ENCODE measurements at regions not wholly inside any gene's neighbourhood (a gene's known extent, or its start where the extent isn't known, plus 50 kb on each side); places are given as distances from the start of the nearest gene placed in this dataset.

- Histone ChIP-seq H3K9me3 (no peaks in the 10 kb centered on the region), H3K27me3 (replicated peaks in 1 of 7) (peaks cover 0 to 17% (median 0%) of the 10 kb centered on the region in 7 donors), H3K4me1 (no peaks in the 10 kb centered on the region), H3K36me3 (no peaks in the 10 kb centered on the region), H3K4me3 (no peak overlapping the region), H3K27ac (no peak overlapping the region)
- intact Hi-C loops (cut with DNase I; ENCODE audit: low total_unique reads) = no loop called here
- DNase-seq = no peak
- TF ChIP-seq POLR2AphosphoS5 (IDR thresholded peaks at IDR 0.05) (no peak), CTCF (IDR thresholded peaks at IDR 0.05 in 8 of 11, conservative IDR thresholded peaks at IDR 0.05 in 3 of 11) (no peak), POLR2A (IDR thresholded peaks at IDR 0.05) (no peak)
- WGBS, 5 donors = 77 to 92% (median 85%) methylated on average over 2 to 9 of the region's 9 CpGs
These were observed 245.4 kb downstream of the ANKRD60 start for GRCh38 chr20:57983082-57983481.

GRCh38 chr20:57980506-57980905 lies 247.9 kb downstream of the ANKRD60 start:
- Histone ChIP-seq H3K9me3 (no peaks in the 10 kb centered on the region), H3K36me3 (no peaks in the 10 kb centered on the region), H3K27me3 (replicated peaks in 1 of 7) (peaks cover 0 to 6% (median 0%) of the 10 kb centered on the region in 7 donors), H3K4me3 (no peak overlapping the region), H3K27ac (no peak overlapping the region), H3K4me1 (no peaks in the 10 kb centered on the region)
- no peak for DNase-seq
- WGBS, 5 donors = 57 to 74% (median 68%) methylated on average over 8 of the region's 8 CpGs
- intact Hi-C loops (cut with DNase I; ENCODE audit: low total_unique reads) = no loop called here
- no peak for TF ChIP-seq POLR2AphosphoS5 (IDR thresholded peaks at IDR 0.05)
- TF ChIP-seq CTCF (IDR thresholded peaks at IDR 0.05 in 8 of 11, conservative IDR thresholded peaks at IDR 0.05 in 3 of 11) = no peak
- TF ChIP-seq POLR2A (IDR thresholded peaks at IDR 0.05) = no peak

- intact Hi-C loops (cut with DNase I; ENCODE audit: low total_unique reads) = no loop called here
- Histone ChIP-seq H3K4me3 (no peak overlapping the region), H3K27ac (no peak overlapping the region), H3K4me1 (no peaks in the 10 kb centered on the region), H3K9me3 (no peaks in the 10 kb centered on the region), H3K36me3 (no peaks in the 10 kb centered on the region), H3K27me3 (replicated peaks in 1 of 7) (peaks cover 0 to 6% (median 0%) of the 10 kb centered on the region in 7 donors)
- TF ChIP-seq POLR2AphosphoS5 (IDR thresholded peaks at IDR 0.05) (no peak), CTCF (IDR thresholded peaks at IDR 0.05 in 8 of 11, conservative IDR thresholded peaks at IDR 0.05 in 3 of 11) (no peak), POLR2A (IDR thresholded peaks at IDR 0.05) (no peak)
- DNase-seq = no peak
- 85 to 91% (median 88%) methylated on average over 7 of the region's 7 CpGs for WGBS, 5 donors
These were observed 250.9 kb downstream of the ANKRD60 start for GRCh38 chr20:57977569-57977968.

- intact Hi-C loops (cut with DNase I; ENCODE audit: low total_unique reads) = no loop called here
- no peak for DNase-seq
- 83 to 92% (median 86%) methylated on average over 10 of the region's 10 CpGs for WGBS, 5 donors
- TF ChIP-seq POLR2A (IDR thresholded peaks at IDR 0.05) (no peak), CTCF (IDR thresholded peaks at IDR 0.05 in 8 of 11, conservative IDR thresholded peaks at IDR 0.05 in 3 of 11) (no peak), POLR2AphosphoS5 (IDR thresholded peaks at IDR 0.05) (no peak)
- Histone ChIP-seq H3K27ac (no peak overlapping the region), H3K4me3 (no peak overlapping the region), H3K36me3 (no peaks in the 10 kb centered on the region), H3K27me3 (replicated peaks in 1 of 7) (peaks cover 0 to 6% (median 0%) of the 10 kb centered on the region in 7 donors), H3K9me3 (peaks cover 0 to under 1% (median 0%) of the 10 kb centered on the region in 8 donors), H3K4me1 (no peaks in the 10 kb centered on the region)
These were observed 251.3 kb downstream of the ANKRD60 start for GRCh38 chr20:57977141-57977540.
